ENCODE measurements at regions not wholly inside any gene's neighbourhood (a gene's known extent, or its start where the extent isn't known, plus 50 kb on each side); places are given as distances from the start of the nearest gene placed in this dataset.

DNA sequence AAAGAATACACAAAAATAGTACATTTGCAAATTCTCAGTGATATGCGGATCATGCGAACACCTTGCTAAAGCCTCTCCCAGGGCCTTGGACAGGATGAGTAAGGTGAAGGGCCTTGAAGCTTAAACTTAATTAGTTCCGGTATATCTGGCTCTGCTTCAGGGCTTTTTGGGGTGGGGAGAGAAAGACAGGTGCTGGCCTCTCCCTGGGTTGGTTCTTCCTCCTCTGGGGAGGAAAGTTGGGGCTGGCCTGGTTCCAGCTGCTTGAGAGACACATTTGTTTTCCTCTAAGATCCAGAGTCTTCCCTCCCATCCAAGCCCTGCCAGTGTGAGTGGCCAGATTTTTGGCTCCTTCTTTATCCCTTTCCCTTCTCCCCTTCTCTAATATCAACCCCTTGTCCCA lies 64.7 kb upstream of the EPHB3 start:
- H3K4me3 ChIP-seq: no peak overlapping the region
- H3K9me3 ChIP-seq: peaks cover 5% of the 10 kb centered on the region; the same call in 1 of the 3 replicates
- no peak overlapping the region for H3K27ac ChIP-seq
- WGBS (ENCODE audit: missing lambda C conversion rate): 94% methylated on average over 3 of the region's 3 CpGs
- TF ChIP-seq, protein P1, sequence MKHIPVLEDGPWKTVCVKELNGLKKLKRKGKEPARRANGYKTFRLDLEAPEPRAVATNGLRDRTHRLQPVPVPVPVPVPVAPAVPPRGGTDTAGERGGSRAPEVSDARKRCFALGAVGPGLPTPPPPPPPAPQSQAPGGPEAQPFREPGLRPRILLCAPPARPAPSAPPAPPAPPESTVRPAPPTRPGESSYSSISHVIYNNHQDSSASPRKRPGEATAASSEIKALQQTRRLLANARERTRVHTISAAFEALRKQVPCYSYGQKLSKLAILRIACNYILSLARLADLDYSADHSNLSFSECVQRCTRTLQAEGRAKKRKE (CRISPR knock-in tag; IDR thresholded peaks at IDR 0.05; ENCODE audit: low read depth): no peak
- TF ChIP-seq BHLHE40 (IDR thresholded peaks at IDR 0.05; ENCODE audit: low read depth, low read length) (no peak), HOXB5 (CRISPR knock-in tag; IDR thresholded peaks at IDR 0.05) (no peak), RFX5 (IDR thresholded peaks at IDR 0.05) (no peak)
- TF ChIP-seq, protein P2, sequence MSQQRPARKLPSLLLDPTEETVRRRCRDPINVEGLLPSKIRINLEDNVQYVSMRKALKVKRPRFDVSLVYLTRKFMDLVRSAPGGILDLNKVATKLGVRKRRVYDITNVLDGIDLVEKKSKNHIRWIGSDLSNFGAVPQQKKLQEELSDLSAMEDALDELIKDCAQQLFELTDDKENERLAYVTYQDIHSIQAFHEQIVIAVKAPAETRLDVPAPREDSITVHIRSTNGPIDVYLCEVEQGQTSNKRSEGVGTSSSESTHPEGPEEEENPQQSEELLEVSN (IDR thresholded peaks at IDR 0.05; ENCODE audit: borderline replicate concordance, low read depth): no peak
- no peak for DNase-seq (ENCODE audit: low read depth in 1 of 2, low spot score in 1 of 2)
- no peak for ATAC-seq
- no peak overlapping the region for H3K4me2 ChIP-seq
- FAIRE-seq: no peak
- no peaks in the 10 kb centered on the region for H3K4me1 ChIP-seq
- POLR2A ChIA-PET: no interaction called here
- CTCF ChIA-PET: interaction anchor here (0.8 kb wide), 1 partner anchor 123 kb away, joined by 3 read pairs; no protein-coding TSS in a partner anchor

DNA sequence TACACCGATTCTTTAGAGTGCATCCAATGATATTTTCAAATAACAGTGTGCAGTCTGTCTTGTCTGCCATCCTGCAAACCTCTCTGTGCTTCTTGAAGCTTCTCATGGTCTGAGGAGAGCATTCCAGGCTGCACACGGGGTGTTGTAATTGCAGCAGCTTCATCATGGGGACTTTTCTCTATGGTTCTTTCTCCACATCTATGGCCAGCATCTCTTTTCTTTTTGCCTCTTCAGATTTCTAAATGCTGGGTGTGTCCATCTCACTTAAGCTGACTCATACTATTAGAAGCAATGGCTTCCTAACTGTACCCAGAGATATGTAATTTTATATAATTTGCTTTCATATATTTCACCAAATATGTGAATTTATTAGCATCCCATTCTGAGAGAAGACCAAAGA lies 63.8 kb upstream of the EPHB3 start:
- peaks cover 11% of the 10 kb centered on the region for H3K9me3 ChIP-seq
- FAIRE-seq (no peak), ATAC-seq (no peak), DNase-seq (ENCODE audit: low read depth in 1 of 2, low spot score in 1 of 2) (no peak)
- no peaks in the 10 kb centered on the region for H3K4me1 ChIP-seq
- no peak overlapping the region for H3K4me2 ChIP-seq
- WGBS (ENCODE audit: missing lambda C conversion rate): 45% methylated on average over 2 of the region's 2 CpGs
- H3K4me3 ChIP-seq: no peak overlapping the region
- ChIA-PET POLR2A (no interaction called here), CTCF (interaction anchor here (0.8 to 4.0 kb wide), 3 partner anchors 16 to 126 kb away, joined by 3 to 16 read pairs (median 4); no protein-coding TSS in a partner anchor)
- no peak overlapping the region for H3K27ac ChIP-seq
- TF ChIP-seq, protein P3, sequence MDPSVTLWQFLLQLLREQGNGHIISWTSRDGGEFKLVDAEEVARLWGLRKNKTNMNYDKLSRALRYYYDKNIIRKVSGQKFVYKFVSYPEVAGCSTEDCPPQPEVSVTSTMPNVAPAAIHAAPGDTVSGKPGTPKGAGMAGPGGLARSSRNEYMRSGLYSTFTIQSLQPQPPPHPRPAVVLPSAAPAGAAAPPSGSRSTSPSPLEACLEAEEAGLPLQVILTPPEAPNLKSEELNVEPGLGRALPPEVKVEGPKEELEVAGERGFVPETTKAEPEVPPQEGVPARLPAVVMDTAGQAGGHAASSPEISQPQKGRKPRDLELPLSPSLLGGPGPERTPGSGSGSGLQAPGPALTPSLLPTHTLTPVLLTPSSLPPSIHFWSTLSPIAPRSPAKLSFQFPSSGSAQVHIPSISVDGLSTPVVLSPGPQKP (IDR thresholded peaks at IDR 0.05; ENCODE audit: low read depth, low read length): no peak
- TF ChIP-seq PHF8 (IDR thresholded peaks at IDR 0.05; ENCODE audit: borderline replicate concordance, low read depth) (no peak), HDAC2 (IDR thresholded peaks at IDR 0.05) (no peak), JUNB (IDR thresholded peaks at IDR 0.05) (no peak)

DNA sequence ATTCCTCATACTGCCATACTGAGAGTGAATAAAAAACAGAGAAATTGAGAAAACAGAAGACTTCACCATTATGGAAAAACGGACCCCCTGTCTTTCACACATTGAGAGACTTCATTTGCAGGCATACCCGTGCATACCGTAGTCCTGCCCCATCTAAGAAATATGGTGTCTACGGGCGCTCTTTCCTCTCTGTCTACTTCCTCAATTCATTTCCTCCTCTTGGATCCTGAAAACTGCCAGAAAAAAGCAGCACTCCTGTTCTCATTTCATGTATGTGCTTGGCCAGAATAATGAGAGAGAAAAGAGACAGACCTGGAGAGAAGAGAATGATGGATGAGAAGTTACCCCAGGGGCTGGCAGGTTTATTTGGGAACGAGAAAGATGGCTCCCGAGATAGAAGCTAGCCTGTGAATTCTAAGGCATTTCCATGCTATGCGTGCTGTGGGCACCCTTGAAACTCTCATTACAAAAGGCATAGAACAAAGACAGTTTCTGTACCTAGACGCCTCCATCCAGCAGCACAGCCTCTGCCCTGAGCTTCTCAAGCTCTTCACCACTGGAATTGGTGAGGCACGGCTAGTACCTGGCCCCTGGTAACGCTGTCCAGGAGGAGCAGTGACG lies 62.5 kb upstream of the EPHB3 start:
- H3K4me2 ChIP-seq: no peak overlapping the region
- FAIRE-seq (no peak), DNase-seq (ENCODE audit: low read depth in 1 of 2, low spot score in 1 of 2) (no peak), ATAC-seq (no peak)
- TF ChIP-seq TP53 (CRISPR knock-in tag; IDR thresholded peaks at IDR 0.05) (no peak), NPAS2 (CRISPR knock-in tag; IDR thresholded peaks at IDR 0.05; ENCODE audit: borderline replicate concordance) (no peak), SMC3 (IDR thresholded peaks at IDR 0.05) (no peak), ZC3H11A (IDR thresholded peaks at IDR 0.05) (no peak), KDM5A (IDR thresholded peaks at IDR 0.05) (no peak), HOXB5 (CRISPR knock-in tag; IDR thresholded peaks at IDR 0.05) (no peak), HEYL (CRISPR knock-in tag; IDR thresholded peaks at IDR 0.05) (no peak), CHD4 (IDR thresholded peaks at IDR 0.05; ENCODE audit: borderline replicate concordance) (no peak), NFE2L2 (conservative IDR thresholded peaks at IDR 0.05; ENCODE audit: low read length) (no peak), CBX8 (IDR thresholded peaks at IDR 0.05) (no peak), RCOR1 (IDR thresholded peaks at IDR 0.05; ENCODE audit: low read depth, low read length) (no peak), MAFK (IDR thresholded peaks at IDR 0.05; ENCODE audit: partially characterized antibody) (no peak), CHD2 (IDR thresholded peaks at IDR 0.05; ENCODE audit: low read length, partially characterized antibody) (no peak), JUNB (IDR thresholded peaks at IDR 0.05) (no peak), POLR2AphosphoS2 (conservative IDR thresholded peaks at IDR 0.05; ENCODE audit: low read length) (no peak), CEBPB (IDR thresholded peaks at IDR 0.05) (no peak)
- no peaks in the 10 kb centered on the region for H3K4me1 ChIP-seq
- ChIA-PET CTCF (interaction anchor here (4.0 kb wide), 1 partner anchor 14 kb away, joined by 16 read pairs; no protein-coding TSS in a partner anchor), POLR2A (no interaction called here)
- 24% methylated on average over 12 of the region's 12 CpGs for WGBS (ENCODE audit: missing lambda C conversion rate)
- H3K4me3 ChIP-seq: no peak overlapping the region
- H3K27ac ChIP-seq: no peak overlapping the region
- H3K9me3 ChIP-seq: peaks cover 18% of the 10 kb centered on the region
